Hepatocyte (in vitro differentiated cells): ENCODE measurements at regions not wholly inside any gene's neighbourhood (a gene's known extent, or its start where the extent isn't known, plus 50 kb on each side); places are given as distances from the start of the nearest gene placed in this dataset.

ENCODE experiments used
- CTCF ChIP-seq: fragments of 200-600 bp; sonication (generic); IDR thresholded peaks from 2 replicates; pipeline ENCODE4 v1.5.1; 2016; ENCODE audit warnings: antibody characterized with exemption, mild to moderate bottlenecking; ENCODE audit not compliant: poor library complexity
- EZH2 ChIP-seq: fragments of 200-600 bp; sonication (generic); IDR thresholded peaks from 2 replicates; pipeline ENCODE4 v1.6.1; 2016; ENCODE audit warnings: antibody characterized with exemption, mild to moderate bottlenecking, borderline replicate concordance
- EZH2phosphoT487 ChIP-seq: fragments of 200-600 bp; sonication (generic); IDR thresholded peaks from one replicate; pipeline ENCODE4 v1.6.1; 2018; ENCODE audit warnings: antibody characterized with exemption, mild to moderate bottlenecking, low read depth, moderate library complexity; ENCODE audit not compliant: unreplicated experiment, severe bottlenecking

GRCh38 chr2:137872577-137872976 lies 91.7 kb upstream of the HNMT start:
- no peak for TF ChIP-seq CTCF
- no peak for TF ChIP-seq EZH2phosphoT487
- TF ChIP-seq EZH2, result no peak
